ENCODE measurements at regions not wholly inside any gene's neighbourhood (a gene's known extent, or its start where the extent isn't known, plus 50 kb on each side); places are given as distances from the start of the nearest gene placed in this dataset.
A peak's percentile ranks its signal among the peaks of the same experiment; 100 is the strongest.
"Not testable (repeated sequence)": the region's sequence is repeated elsewhere in the genome, so short reads cannot be mapped to it uniquely, and the experiment has no call there.

DNA sequence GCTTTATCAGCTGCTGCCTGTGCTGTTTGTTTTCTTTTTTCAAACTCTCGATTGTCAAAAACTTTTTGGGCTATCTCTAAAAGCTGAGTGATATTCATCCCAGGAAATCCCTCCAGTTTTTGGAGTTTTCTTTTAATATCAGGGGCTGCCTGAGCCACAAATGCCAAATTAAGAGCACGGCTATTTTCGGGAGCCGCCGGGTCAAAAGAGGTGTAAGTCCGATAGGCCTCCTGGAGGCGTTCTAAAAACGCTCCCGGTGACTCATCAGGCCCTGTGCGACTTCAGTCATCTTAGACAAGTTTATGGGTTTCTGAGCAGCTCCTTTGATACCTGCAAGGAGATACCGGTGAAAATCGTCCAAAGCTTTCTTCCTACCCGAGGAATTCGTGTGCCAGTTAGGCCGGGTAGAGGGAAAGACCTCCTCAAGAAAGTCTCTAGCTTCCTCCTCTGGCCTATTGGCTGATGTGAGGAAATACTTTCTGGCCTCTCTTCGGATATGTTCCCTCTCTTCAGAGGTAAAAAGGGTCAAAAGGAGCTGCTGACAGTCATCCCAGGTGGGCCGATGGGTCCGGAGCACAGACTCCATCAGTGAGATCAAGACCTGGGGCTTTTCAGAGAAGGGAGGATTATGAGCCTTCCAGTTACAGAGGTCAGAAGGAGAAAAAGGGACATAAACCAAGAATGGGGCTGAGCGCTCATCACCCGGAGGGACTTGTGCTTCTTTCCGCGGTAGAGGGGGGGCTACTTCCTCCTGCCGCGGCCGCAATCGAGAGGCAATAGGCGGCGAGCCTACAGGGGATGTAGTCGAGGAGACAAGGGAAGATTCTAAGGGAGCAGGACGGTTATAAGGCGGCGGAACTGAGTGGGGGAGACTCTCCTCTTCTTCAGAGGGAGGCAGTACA lies 151.1 kb downstream of the TRIM27 start:
- Mint-ChIP-seq H3K9me3 (peaks cover 8% of the 10 kb centered on the region), H3K27ac (peak overlapping the region; percentile 5), H3K4me1 (no peaks in the 10 kb centered on the region), H3K4me3 (no peak overlapping the region), H3K27me3 (peaks cover 44% of the 10 kb centered on the region), H3K36me3 (peaks cover 6% of the 10 kb centered on the region)
- ATAC-seq (ENCODE audit: low read depth) = no peak
- no peak for DNase-seq (ENCODE audit: low spot score in 2 of 2)

DNA sequence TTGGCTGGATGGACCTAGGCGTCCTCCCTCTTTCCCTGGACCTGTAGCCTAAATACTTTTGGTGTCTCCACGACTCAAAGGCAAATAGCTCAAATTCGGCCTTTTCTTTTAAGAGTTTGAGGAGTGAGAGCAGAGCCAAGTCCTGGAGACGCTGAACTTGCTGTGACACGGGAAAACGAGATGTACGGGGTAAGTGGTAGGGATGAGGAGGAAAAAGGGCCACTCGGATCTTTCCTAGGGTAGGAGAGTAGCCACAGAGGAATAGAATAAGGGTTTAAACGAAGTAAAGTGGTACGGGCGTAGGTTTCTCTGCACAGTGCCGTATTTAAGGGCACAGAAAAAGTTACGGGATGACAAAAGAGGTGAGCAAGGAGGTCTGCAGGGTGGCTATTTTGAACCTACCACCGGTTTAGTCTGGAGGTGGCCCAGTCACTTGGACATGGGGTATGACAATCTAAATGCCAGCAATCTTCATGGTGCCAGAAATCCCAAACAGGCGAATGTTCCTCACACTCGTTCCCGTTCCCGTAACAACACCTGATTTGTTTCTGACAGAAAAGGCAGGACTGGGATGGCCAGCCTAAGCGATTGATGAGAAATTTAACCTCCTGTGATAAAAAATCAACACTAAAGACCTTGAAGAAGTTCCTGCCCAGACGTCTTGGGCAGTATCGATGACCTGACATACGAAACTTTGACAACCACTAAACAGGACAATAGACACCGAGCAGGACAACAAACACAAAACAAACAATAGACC lies 149.3 kb downstream of the TRIM27 start:
- no peak overlapping the region for H3K4me3 Mint-ChIP-seq
- ATAC-seq (ENCODE audit: low read depth) (no peak), DNase-seq (ENCODE audit: low spot score in 2 of 2) (no peak)
- H3K27ac Mint-ChIP-seq = peak overlapping the region; percentile 29
- peaks cover 6% of the 10 kb centered on the region for H3K36me3 Mint-ChIP-seq
- peaks cover 49% of the 10 kb centered on the region for H3K27me3 Mint-ChIP-seq
- no peaks in the 10 kb centered on the region for H3K4me1 Mint-ChIP-seq
- peaks cover 13% of the 10 kb centered on the region for H3K9me3 Mint-ChIP-seq

DNA sequence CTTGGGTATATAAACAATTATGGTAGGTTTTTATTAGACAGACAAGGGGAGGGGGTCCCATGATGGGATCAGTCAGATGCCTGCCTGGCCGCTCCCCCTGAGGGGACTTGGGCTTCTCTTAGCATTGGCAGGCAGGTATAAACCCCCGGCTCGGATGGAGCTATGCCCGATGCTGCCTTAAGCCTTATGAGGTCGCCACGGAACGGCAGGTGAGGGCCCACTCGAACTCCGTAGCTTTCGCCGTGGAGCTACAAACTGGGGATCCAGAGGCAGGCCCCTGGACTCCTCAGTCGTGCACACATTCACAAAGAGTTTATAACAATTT lies 148.8 kb downstream of the TRIM27 start:
- no peak for ATAC-seq (ENCODE audit: low read depth)

DNA sequence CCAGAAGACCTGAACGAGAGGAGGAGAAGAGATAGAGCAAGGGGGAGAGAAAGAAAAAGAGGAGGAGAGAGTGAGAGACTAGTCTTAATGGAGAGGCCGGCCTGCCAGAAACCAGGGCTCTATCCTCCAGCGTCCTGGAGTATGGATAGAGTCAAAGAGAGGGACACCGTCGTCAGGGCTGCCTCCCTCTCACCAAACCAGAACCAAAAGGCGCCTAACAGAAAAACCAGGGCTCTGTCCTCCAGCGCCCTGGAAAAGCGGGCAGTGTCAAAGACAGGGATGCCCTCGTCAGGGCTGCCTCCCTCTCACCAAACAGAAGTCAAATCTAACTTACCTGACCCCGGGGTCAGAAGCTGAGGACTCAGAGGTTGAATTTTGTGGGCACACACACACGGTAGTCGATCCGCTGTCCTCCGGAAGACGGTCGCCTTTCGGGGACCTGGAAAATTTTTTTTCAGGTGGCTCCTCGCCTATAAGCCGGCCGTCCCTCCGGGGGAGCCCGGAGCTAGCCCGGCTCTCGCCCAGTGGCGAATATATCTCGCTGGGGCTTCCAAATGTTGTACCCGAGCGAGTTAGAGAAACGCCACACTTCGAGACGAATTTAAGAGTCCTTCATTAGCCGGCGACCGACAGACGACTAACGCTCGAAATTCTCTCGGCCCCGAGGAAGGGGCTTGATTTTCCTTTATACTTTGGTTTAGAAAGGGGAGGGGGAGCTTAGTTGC lies 148.2 kb downstream of the TRIM27 start:
- Mint-ChIP-seq H3K4me3 (no peak overlapping the region), H3K36me3 (peaks cover 6% of the 10 kb centered on the region), H3K27me3 (peaks cover 49% of the 10 kb centered on the region), H3K9me3 (peaks cover 15% of the 10 kb centered on the region), H3K27ac (peak overlapping the region; percentile 29), H3K4me1 (no peaks in the 10 kb centered on the region)
- no peak for DNase-seq (ENCODE audit: low spot score in 2 of 2)
- ATAC-seq (ENCODE audit: low read depth) = no peak

More for the DNA sequence above, 148.8 kb downstream of the TRIM27 start:
- no peak for DNase-seq (ENCODE audit: low spot score in 2 of 2)
- no peak overlapping the region for H3K4me3 Mint-ChIP-seq
- peak overlapping the region; percentile 29 for H3K27ac Mint-ChIP-seq
- peaks cover 6% of the 10 kb centered on the region for H3K36me3 Mint-ChIP-seq
- H3K9me3 Mint-ChIP-seq = peaks cover 15% of the 10 kb centered on the region
- H3K27me3 Mint-ChIP-seq = peaks cover 49% of the 10 kb centered on the region
- H3K4me1 Mint-ChIP-seq = no peaks in the 10 kb centered on the region

DNA sequence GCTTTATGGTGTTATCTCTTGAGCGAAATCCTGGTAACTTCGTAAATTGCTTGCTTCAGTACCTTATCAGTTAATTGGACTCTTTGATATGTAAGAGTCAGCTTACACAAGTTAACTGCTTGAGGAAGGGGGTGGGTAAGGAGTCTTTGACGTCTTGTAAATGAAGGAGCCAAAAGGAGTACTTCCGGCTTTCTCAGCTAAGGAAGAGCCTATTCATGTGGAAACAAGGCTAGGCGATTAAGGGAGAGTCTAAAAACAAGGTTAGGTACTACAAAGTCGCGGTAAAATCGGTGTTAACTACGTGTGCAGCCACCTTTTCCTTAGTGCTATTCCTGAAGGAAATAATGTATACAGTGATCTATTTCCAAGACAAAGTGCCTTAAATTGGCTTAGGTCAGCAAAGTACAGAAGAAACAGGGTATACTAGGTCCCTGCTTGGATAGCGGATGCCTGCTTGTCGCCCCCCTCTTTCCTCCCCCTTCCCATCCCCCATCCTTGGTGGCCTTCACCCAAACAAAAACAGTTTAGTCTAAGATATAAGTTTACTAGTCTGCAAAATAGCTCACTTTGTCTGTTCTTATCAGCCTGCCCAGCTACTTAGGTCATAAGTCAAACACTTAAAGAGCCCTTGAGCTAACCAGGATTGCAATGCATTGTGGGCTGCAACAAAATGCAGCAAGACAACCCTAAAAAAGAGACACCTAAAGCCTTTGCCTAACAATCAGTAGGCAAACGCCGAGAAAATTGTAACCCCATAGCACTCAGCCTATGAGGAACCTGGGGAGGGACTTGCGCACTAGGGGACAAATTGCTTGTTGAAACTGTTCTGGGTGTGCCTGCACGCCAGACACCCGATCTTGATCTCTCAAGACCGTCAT lies 147.3 kb downstream of the TRIM27 start:
- DNase-seq (ENCODE audit: low spot score in 2 of 2) = no peak
- Mint-ChIP-seq H3K27me3 (peaks cover 46% of the 10 kb centered on the region), H3K9me3 (peaks cover 19% of the 10 kb centered on the region), H3K4me1 (peaks cover 3% of the 10 kb centered on the region), H3K36me3 (peaks cover 7% of the 10 kb centered on the region), H3K4me3 (no peak overlapping the region), H3K27ac (no peak overlapping the region)
- no peak for ATAC-seq (ENCODE audit: low read depth)

DNA sequence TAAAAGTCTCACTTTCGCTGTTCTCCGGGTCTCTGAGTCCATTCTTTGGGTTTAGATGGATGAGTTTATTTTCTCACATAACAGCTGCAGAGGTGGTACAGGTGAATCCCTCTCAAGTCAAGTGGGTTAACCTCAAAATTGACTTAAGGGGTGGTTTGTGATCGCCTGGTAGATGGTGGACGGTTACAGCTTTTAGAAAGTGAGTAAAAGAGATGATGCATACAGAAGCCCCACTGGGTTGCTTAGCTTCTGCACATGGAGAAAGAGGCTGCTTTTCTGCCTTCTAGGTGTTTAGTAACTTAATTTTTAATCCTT lies 146.7 kb downstream of the TRIM27 start:
- Mint-ChIP-seq H3K4me3 (no peak overlapping the region), H3K4me1 (peaks cover 5% of the 10 kb centered on the region), H3K9me3 (peaks cover 21% of the 10 kb centered on the region), H3K27ac (no peak overlapping the region), H3K27me3 (peaks cover 44% of the 10 kb centered on the region), H3K36me3 (peaks cover 7% of the 10 kb centered on the region)
- no peak for ATAC-seq (ENCODE audit: low read depth)
- DNase-seq (ENCODE audit: low spot score in 2 of 2) = no peak

DNA sequence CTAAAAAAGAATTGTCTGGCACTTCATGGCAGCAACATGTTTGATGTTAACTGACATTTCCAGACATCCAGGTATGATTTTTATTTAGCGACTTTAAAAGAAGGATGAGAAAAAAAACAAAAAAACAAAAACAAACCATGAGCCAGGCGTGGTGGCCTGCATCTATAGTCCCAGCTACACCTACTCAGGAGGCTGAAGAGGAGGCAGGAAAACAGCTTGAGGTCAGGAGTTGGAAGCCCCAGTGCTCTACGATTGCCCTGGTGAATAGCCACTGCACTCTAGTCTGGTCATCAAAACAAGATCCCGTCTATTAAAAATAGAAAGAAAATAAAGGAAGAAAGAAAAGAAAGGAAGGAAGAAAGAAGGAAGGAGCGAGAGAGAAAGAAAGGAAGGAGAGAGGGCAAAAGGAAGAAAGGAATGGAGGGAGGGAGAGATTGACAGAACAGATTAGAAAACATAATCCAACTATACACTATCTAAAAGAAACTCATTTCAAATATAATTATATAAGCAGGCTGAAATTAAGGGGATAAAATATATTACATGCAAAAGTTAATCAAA lies 141.6 kb downstream of the TRIM27 start:
- Mint-ChIP-seq H3K27ac (peak overlapping the region; percentile 65), H3K27me3 (peaks cover 45% of the 10 kb centered on the region), H3K9me3 (peaks cover 30% of the 10 kb centered on the region), H3K36me3 (peaks cover 7% of the 10 kb centered on the region), H3K4me3 (peak overlapping the region; percentile 9), H3K4me1 (peaks cover 7% of the 10 kb centered on the region)
- no peak for DNase-seq (ENCODE audit: low spot score in 2 of 2)
- no peak for ATAC-seq (ENCODE audit: low read depth)

DNA sequence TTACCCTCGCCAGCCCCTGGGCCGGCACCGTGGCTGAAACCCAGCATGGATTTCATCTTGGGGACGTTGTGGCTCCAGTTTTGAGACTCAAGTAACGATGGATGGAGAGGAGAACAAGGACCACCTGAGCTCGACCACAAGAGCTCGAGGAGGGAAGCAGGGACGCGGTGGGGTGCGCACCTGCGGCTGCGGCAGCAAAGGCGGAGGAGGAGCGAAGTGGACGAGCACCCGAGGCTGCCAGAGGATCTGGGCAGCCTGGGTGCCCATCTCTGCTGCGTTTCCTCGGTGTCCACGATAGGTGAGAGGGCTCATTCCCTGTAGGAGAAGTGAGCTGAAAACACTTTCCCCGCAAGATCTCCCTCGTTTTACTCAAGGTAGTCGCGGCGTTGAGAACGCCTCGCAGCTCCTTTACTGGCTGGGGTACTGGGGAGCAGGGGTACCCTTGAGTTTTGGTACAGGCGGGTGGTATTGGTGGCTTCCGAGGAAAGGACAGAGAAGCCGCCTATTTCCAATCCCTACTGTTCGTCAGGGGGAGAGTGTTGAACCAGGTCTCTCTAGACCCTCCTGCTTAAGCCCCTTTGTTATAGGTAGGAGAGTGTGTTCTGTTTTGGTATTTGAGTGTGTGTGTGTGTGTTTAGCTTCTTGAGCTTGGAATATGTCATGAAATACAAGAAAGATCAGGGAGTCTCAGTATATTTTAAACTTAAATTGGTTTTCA lies 137.7 kb downstream of the TRIM27 start:
- Mint-ChIP-seq H3K4me1 (peaks cover 6% of the 10 kb centered on the region), H3K27ac (no peak overlapping the region), H3K4me3 (no peak overlapping the region), H3K36me3 (peaks cover 10% of the 10 kb centered on the region), H3K27me3 (peaks cover 40% of the 10 kb centered on the region), H3K9me3 (peaks cover 23% of the 10 kb centered on the region)
- DNase-seq (ENCODE audit: low spot score in 2 of 2) (no peak), ATAC-seq (ENCODE audit: low read depth) (no peak)

DNA sequence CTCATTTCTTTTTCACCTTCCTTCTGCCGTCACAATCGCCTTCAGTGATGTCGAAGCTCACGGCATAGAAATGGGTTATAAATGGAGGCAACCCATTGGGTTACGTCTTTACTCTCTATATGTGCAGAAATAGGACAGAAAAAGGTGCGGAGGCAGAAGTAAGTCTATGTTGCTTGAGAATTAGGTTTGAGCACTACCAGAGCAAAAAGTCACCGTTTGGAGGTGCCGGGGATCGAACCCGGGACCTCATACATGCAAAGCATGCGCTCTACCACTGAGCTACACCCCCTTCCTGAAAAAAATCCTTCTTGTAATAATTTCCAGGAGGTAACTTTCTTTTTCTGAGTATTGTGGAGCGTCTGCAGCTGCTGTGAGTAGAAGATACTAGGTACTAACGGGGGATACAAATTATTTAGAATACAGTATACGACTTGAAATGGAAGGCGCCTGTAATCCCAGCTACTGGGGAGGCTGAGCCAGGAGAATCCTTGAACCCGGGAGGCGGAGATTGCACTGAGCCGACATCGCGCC lies 134.2 kb downstream of the TRIM27 start:
- ATAC-seq (ENCODE audit: low read depth) (no peak), DNase-seq (ENCODE audit: low spot score in 2 of 2) (no peak)
- Mint-ChIP-seq H3K27me3 (peaks cover 41% of the 10 kb centered on the region), H3K27ac (no peak overlapping the region), H3K36me3 (peaks cover 7% of the 10 kb centered on the region), H3K9me3 (peaks cover 9% of the 10 kb centered on the region), H3K4me3 (no peak overlapping the region), H3K4me1 (peaks cover 2% of the 10 kb centered on the region)

DNA sequence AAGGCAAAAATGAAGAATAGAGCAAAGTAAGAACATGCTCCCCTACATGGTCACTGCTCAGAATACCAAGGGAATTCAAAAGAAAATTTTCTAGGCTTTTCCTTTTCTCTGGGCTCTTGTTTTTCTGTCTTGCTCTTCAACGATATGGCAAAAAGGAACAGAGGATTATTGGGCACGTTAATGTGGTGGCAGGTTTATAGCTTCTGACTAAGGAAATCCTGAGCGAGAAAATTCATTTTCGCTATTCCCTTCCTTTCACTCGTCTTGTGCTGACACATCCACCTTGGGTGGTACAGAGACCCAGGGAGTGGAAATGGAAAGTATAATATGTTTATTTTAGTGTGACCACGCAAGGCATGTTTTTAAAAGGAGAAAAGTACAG lies 132.8 kb downstream of the TRIM27 start:
- ATAC-seq (ENCODE audit: low read depth) (no peak), DNase-seq (ENCODE audit: low spot score in 2 of 2) (no peak)
- Mint-ChIP-seq H3K27me3 (peaks cover 38% of the 10 kb centered on the region), H3K27ac (no peak overlapping the region), H3K4me1 (peaks cover 2% of the 10 kb centered on the region), H3K36me3 (peaks cover 4% of the 10 kb centered on the region), H3K9me3 (peaks cover 7% of the 10 kb centered on the region), H3K4me3 (no peak overlapping the region)

DNA sequence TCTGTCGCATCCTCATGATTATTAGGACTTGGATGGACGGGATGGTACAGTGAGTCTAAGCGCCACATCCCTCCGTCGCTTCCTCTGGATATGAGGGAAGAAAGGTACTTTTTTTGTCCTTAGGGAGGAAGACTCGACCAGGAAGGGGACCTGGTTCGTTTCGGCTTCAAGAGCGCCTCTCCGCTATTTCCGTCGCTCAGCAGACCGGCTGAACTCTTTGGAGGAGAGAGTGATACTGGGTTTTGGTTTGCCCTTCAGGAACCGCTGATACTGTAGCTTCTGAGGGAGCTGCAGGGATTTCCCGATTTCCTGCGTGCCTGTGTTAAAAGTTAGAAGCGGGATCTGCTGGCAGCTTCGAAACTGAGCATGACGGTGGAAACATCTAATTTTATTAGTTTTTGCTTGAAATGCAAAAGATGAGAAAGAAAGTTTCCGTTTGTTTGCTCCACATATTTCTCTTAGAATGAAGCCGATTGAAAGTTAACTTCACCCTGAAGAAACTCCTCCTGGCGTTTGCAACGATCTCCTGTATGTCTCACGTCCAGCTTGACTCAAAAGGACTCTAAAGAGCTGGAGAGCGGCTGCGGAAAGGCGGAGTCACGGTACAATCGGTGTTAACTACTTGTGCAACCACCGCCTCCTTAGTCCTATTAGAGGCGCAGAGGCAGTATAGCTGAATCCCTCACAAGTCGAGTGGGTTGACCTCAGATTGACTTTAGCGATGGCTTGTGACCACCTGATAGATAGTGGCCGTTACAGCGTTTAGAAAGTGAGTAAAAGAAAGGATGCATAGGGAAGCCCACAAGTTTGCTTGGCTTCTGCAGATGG lies 129.4 kb downstream of the TRIM27 start:
- H3K27ac Mint-ChIP-seq = no peak overlapping the region
- H3K27me3 Mint-ChIP-seq = peaks cover 34% of the 10 kb centered on the region
- H3K36me3 Mint-ChIP-seq = peaks cover 3% of the 10 kb centered on the region
- H3K4me1 Mint-ChIP-seq = peaks cover 2% of the 10 kb centered on the region
- H3K4me3 Mint-ChIP-seq = no peak overlapping the region
- ATAC-seq (ENCODE audit: low read depth) = no peak
- DNase-seq (ENCODE audit: low spot score in 2 of 2) = no peak
- H3K9me3 Mint-ChIP-seq = peaks cover 7% of the 10 kb centered on the region

DNA sequence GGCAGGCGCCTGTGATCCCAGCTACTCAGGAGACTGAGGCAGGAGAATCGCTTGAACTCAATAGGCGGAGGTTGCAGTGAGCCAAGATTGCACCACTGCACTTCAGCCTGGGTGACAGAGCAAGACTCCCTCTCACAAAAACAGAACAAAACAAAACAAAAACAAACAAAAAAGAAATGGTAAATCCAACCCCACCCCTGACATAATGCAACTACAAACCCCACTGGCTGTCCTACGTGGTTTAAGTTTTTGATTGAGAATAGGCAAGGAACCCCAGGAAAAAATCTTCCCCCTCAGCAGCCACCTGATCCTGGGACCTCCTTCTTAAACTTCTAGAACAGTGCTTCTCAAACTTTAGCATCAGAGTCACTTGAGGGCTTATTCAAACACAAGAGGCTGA lies 123.1 kb downstream of the TRIM27 start:
- not testable (repeated sequence) for H3K4me3 Mint-ChIP-seq; H3K4me1 Mint-ChIP-seq; H3K9me3 Mint-ChIP-seq; DNase-seq (ENCODE audit: low spot score in 2 of 2); H3K36me3 Mint-ChIP-seq; H3K27ac Mint-ChIP-seq; ATAC-seq (ENCODE audit: low read depth)
- H3K27me3 Mint-ChIP-seq = peaks cover 34% of the 10 kb centered on the region

All from memory B cell (primary cell).